Activated CD8-positive, alpha-beta memory T cell treated with anti-CD3 and anti-CD28 coated beads for 24 hours (primary cell): ENCODE measurements at regions not wholly inside any gene's neighbourhood (a gene's known extent, or its start where the extent isn't known, plus 50 kb on each side); places are given as distances from the start of the nearest gene placed in this dataset.
"Not testable (repeated sequence)": the region's sequence is repeated elsewhere in the genome, so short reads cannot be mapped to it uniquely, and the experiment has no call there.

Experiments
- DNase-seq: peaks from one replicate; pipeline ENCODE4 v3.0.0-alpha.2; 2020

DNA sequence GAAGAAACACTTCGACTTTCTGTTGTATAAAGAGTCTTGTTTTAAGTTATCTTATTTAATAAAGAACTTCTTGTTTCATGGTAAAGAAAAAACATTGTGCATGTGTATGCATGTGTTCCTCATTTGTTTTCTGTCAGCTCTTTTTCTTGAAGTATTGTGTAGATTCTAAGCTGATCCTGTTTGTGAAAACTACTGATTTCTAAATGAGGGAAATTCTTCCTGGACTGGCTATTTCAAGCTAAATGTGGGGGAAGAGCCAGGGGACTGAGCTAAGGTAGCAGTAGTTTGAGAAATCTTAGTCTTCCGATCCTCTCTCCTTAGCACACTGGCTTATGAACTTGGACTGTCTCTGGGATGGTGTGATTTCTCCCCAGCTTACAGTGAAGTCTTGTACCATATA, 56.4 kb upstream of the RBMS1 start:
- DNase-seq = no peak

- no peak for DNase-seq
Observed at GRCh38 chr2:160551259-160551658, 57.7 kb upstream of the RBMS1 start.

DNA sequence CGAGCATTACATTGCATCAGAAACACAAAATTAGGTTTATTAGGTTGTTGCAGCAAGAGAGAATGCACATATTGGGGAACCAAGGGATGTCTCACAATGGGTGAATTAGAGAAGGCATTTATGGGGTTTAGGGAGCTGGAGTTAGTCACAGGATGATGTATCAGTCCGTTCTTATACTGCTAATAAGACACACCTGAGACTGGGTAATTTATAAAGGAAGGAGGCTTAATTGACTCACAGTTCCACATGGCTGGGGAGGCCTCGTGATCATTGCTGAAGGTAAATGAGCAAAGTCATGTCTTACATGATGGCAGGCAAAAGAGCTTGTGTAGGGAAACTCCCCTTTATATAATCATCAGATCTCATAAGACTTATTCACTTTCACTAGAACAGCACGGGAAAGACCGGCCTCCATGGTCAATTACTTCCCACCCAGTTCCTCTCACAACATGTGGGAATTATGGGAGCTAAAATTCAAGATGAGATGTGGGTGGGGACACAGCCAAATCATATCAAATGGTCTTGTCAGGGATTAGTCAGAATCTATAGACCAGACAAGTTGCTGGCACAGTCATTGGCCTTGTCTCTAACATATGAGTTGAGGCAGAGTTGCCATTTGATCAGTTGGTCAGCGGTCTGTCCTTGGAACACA, 61.9 kb upstream of the RBMS1 start:
- DNase-seq = no peak

DNA sequence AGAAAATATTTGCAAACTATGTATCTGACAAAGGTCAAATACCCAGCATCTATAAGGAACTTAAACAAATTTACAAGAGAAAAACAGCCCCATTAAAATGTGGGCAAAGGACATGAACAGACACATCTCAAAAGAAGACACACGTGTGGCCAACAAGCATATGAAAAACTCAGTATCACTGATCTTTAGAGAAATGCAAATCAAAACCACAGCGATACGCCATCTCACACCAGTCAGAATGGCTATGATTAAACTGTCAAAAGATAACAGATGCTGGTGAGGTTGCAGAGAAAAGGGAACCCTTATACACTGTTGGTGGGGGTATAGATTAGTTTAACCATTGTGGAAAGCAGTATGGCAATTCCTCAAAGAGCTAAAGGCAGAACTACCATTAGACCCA, 64.3 kb upstream of the RBMS1 start:
- DNase-seq = no peak

GRCh38 chr2:160558531-160558930, 64.9 kb upstream of the RBMS1 start:
- no peak for DNase-seq

- DNase-seq = no peak
Observed at GRCh38 chr2:160561551-160562295, 68.1 kb upstream of the RBMS1 start.

DNA sequence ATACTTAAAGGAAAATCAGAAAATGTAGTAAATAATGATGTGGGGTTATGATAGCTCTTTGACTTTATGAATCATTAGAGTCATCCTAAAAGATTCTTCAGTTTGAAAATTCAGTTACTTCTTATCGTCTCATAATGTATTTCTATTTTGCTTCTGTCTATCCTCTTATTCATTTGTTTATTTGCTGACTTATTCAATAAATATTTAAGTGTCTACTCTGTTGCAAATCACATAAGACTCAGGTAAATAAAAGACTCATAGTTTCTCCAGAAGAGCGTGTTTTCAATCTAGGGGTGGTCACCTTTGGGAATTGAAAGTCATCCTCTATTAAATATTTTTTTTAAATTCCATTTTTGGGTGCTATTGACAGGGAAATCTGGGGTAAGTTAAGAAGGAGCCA, 69.1 kb upstream of the RBMS1 start:
- DNase-seq = no peak

DNA sequence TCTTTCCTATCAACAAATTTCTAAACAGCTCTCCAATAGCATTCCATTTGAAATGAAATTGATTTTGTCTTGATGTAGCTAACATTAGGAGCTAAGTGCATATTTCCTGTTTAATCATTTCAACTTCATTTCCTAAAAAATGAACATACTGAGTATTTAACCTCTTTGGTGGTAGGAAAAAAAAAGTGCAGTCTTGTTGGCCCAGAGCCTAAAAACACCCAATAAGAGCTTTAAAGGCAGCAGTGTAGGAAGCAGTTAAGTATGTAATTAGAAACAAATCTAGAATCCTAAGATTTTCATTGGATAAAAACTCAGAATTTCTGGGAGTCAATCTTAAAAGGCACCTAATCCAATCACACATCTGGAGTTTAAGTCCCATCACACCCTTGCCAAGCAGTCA, 71.0 kb upstream of the RBMS1 start:
- DNase-seq = no peak

GRCh38 chr2:160565099-160565845, 71.7 kb upstream of the RBMS1 start:
- no peak for DNase-seq

GRCh38 chr2:160566717-160567116, 73.1 kb upstream of the RBMS1 start:
- DNase-seq = no peak

GRCh38 chr2:160568856-160569255, 75.2 kb upstream of the RBMS1 start:
- DNase-seq = no peak

DNA sequence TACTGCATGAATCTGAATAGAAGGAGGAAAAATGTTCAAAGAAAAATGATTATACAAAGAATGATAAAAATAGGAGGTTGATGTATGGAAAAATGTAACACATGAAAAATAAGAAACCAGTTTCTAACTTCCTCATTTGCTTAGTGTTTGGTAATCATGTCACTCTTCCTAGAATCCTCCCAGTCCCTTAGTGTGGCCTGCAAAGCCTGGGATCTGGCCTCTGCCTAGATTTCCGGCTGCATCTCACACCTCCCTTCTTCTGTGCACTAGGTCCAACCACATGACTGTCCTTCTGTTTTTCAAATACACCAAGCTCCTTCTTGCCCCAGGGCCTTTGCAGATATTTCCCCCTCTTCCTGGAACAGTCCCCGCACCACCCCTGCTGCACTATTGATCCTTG, 76.8 kb upstream of the RBMS1 start:
- no peak for DNase-seq

DNA sequence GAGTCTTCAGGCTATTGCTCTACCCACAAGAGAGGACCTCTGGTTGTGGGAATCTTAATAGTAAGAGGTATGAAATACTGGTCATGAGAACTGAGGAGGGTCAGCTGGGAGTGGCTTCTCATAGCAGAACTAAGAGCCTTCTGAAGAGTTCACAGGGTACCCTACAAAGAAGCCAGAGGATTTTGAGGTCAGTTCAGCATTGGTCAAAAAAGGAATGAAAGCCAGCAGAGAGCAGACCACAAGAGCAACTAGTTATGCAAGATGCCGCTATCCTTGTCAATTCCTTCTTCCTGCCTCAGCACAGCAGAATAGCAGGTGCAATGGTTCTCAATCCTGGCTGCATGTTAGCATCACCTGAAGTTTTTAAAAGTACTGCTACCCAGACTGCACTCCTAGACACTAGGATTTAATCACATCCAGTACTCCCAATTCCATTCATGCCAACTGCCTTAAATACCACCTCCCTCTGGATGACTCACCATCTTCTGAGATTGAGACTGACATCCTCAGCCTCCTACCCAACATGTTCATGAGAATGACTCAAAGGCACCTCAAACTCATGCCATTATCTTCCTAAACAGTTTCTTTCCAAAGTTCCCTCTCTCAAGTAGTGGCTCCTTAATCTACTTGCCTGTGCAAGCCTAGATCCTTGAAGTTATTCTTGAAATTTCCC, 81.0 kb upstream of the RBMS1 start:
- no peak for DNase-seq

DNA sequence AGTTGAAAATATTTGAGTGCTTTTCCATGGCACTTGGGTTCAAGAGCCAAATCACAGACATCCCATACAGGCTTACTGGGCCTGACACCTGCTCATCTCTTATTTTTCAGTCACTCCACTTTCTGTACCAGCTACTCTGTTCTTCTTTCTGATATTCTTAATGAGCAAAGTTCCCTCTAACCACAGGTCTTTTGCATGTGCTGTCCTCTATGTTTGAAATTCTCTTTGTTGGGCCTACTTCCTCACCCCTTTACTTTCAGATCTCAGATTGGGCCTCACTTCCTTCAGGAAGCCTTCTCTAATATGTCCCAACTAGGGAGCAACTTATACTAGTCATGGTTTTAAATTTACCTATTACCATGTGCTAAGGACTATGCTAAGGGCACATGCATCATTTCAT, 81.8 kb upstream of the RBMS1 start:
- no peak for DNase-seq

DNA sequence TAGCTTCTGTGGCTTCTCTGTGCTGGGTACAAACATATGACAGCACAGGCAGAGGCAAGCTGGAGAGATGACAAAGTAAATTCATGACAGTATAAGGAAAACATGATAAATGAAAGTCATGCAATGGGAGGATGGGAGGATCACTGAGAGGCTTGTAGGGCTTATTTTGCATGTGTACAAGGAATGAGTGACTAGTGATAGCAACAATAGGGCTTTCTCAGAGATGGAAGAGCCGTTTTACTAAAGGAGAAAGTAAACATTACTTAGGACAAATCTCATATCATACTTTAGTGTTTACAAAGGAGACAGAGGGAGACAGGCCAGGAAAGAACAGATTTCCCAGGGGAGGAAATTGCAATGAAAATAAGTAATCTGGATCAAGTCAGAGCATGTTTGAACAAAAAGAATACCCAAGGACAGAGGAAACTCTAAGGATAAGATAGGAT, 82.5 kb upstream of the RBMS1 start:
- no peak for DNase-seq

DNA sequence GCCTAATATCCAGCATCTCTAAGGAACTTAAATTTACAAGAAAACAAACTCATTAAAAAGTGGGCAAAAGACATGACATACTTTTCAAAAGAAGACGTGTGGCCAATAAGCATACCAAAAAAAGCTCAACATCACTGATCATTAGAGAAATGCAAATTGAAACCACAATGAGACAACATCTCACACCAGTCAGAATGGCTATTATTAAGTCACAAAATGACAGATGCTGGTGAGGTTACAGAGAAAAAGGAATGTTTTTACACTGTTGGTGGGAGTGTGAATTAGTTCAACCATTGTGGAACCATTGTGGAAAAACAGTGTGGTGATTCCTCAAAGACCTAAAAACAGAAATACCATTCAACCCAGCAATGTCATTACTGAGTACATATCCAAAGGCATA, 83.5 kb upstream of the RBMS1 start:
- not testable (repeated sequence) for DNase-seq

DNA sequence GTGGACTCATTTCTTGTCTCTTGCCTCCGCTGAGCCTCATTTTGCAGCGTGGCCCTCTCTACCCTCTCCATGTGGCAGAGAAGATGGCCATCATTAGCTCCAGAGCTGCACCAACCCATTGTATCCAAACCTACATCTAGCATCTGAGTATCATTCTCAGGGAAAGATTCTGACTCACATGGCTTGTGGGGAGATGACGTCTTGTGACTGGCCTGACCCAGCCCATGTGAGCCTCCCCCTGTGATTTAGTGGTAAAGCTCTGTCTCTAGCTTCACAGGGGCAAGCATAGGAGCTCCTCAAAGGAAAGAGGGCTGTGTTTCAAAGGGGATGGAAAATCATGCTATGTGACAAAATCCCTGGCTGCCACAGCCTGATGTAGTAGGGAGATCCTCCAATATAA, 87.4 kb upstream of the RBMS1 start:
- DNase-seq = no peak

DNA sequence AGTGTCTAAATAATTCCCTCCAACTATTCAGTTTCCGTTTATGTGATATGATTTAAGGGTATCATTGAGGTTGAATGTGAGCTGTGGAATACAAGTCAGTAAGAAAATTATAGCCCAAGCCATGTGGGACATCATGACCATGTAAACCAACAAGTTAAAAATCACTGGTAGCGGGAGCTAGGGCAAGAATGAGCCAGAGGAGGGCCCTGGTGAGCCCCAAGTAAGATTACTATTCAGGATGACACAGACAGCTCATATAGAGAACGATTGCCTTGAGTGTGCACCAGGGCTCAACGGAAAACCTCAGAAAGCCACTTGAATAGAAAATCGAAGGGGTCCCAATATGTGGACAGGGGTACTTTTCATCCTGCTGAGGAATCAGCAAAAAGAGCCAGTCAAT, 87.8 kb upstream of the RBMS1 start:
- no peak for DNase-seq

DNA sequence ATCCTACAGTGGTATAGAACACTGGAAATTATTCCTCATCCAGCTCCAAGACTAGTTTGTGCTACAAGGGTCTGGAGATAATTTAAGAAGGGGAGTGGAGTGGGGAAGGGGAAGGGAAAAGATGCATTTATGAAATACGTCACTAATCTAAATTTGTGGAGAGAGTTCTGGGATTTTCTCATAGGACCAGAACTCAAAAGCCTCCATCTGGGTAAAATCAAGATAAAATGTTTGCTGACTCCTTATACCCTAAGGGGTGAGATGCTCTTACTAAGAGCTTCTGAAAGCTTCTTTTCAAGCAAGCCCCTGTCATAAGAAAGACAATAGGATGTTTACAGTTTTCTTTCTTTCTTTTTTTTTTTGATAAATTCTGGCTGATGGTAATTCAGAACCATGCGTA, 88.5 kb upstream of the RBMS1 start:
- DNase-seq = no peak

- no peak for DNase-seq
Observed at GRCh38 chr2:160582490-160583145, 89.0 kb upstream of the RBMS1 start.

DNA sequence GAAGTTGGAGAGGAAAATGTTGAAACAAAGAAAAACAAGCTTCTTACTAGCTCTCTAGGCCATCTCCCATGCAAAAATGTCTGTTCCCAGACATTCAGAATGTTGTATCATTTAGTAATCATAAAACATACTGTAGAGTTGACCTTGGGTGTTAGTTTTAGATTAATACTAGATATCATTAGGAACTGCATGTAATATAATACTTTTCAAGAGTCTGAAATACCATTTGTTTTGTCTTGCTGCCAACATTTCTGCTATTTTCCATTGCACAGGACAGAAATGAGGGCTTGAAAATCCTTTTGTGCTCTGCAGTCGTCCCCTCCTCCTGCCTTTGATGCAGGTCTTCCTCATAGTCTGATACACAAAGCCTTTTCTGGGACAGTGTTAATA, 89.5 kb upstream of the RBMS1 start:
- no peak for DNase-seq

GRCh38 chr2:160583813-160584537, 90.4 kb upstream of the RBMS1 start:
- no peak for DNase-seq
